RWPE1 (cell line): ENCODE measurements at regions not wholly inside any gene's neighbourhood (a gene's known extent, or its start where the extent isn't known, plus 50 kb on each side); places are given as distances from the start of the nearest gene placed in this dataset.

Source experiments
- CTCF ChIA-PET: fragments of 350-600 bp; sonication (Branson Sonifier 250); formaldehyde crosslinking; extraction: SDS; loops from one replicate; lab custom pipeline; 2021; lab: Yijun Ruan, JAX
- POLR2A ChIA-PET: fragments of 400-600 bp; formaldehyde crosslinking; extraction: SDS; loops from one replicate; lab custom pipeline; 2020; ENCODE audit warnings: antibody characterized with exemption; ENCODE audit not compliant: low non-redundant PET; lab: Yijun Ruan, JAX
- DNase-seq: peaks from one replicate; pipeline ENCODE4 v3.0.0; 2012; ENCODE audit warnings: low spot score
- H3K27ac ChIP-seq: fragments of 450-650 bp; 2 replicates; pipeline ENCODE4 v1.5.1; 2017
- CTCF ChIP-seq: fragments of 450-650 bp; conservative IDR thresholded peaks from 2 replicates; pipeline ENCODE4 v1.5.1; 2017; ENCODE audit warnings: low read depth, mild to moderate bottlenecking

GRCh38 chr4:166341992-166342391 is 469.0 kb downstream of the TLL1 start:
- CTCF ChIA-PET = interaction anchor here (0.5 kb wide), 1 partner anchor 491 kb away, joined by 4 read pairs; no protein-coding TSS in a partner anchor
- POLR2A ChIA-PET = no interaction called here
- no peak overlapping the region for H3K27ac ChIP-seq
- no peak for DNase-seq
- no peak for TF ChIP-seq CTCF

- CTCF ChIA-PET = no interaction called here
- TF ChIP-seq CTCF = no peak
- DNase-seq = no peak
- no peak overlapping the region for H3K27ac ChIP-seq
- POLR2A ChIA-PET = no interaction called here
Observed at GRCh38 chr4:166363198-166363597, 490.2 kb downstream of the TLL1 start.

GRCh38 chr4:166366012-166366411 is 493.0 kb downstream of the TLL1 start:
- ChIA-PET CTCF (no interaction called here), POLR2A (no interaction called here)
- TF ChIP-seq CTCF = no peak
- H3K27ac ChIP-seq = no peak overlapping the region
- peak; percentile 20 for DNase-seq

- CTCF ChIA-PET = no interaction called here
- H3K27ac ChIP-seq = no peak overlapping the region
- no peak for DNase-seq
- POLR2A ChIA-PET = no interaction called here
- no peak for TF ChIP-seq CTCF
Observed at GRCh38 chr4:166377578-166377977, 504.5 kb downstream of the TLL1 start.

- no peak for DNase-seq
- ChIA-PET POLR2A (no interaction called here), CTCF (no interaction called here)
- no peak for TF ChIP-seq CTCF
- no peak overlapping the region for H3K27ac ChIP-seq
Observed at GRCh38 chr4:166386491-166387360, 513.7 kb downstream of the TLL1 start.

GRCh38 chr4:166391501-166391900 is 518.5 kb downstream of the TLL1 start:
- ChIA-PET POLR2A (no interaction called here), CTCF (no interaction called here)
- no peak overlapping the region for H3K27ac ChIP-seq
- no peak for TF ChIP-seq CTCF
- DNase-seq = no peak
